Lower lobe of right lung (tissue), 2 donors: ENCODE measurements at regions not wholly inside any gene's neighbourhood (a gene's known extent, or its start where the extent isn't known, plus 50 kb on each side); places are given as distances from the start of the nearest gene placed in this dataset.

ENCODE experiments used
- ATAC-seq, 2 donors: fragments of 200-7000 bp; cut with Tn5 transposase; one replicate each; pipeline ENCODE4 v1.9.1; 2020 to 2022; ENCODE audit warnings: mild to moderate bottlenecking in 2 of 2, moderate library complexity in 2 of 2
- DNase-seq: peaks from one replicate; pipeline ENCODE4 v3.0.0-alpha.2; 2020
- H3K27ac ChIP-seq: fragments of 200-600 bp; one replicate; pipeline ENCODE4 v1.8.0; 2022
- H3K27me3 ChIP-seq: fragments of 200-600 bp; one replicate; pipeline ENCODE4 v1.8.0; 2022; ENCODE audit warnings: low read depth
- H3K36me3 ChIP-seq: fragments of 200-600 bp; one replicate; pipeline ENCODE4 v1.8.0; 2022; ENCODE audit warnings: mild to moderate bottlenecking
- H3K4me1 ChIP-seq: fragments of 200-600 bp; one replicate; pipeline ENCODE4 v1.8.0; 2022
- H3K4me3 ChIP-seq: fragments of 200-600 bp; one replicate; pipeline ENCODE4 v1.8.0; 2022; ENCODE audit warnings: mild to moderate bottlenecking
- H3K9me3 ChIP-seq: fragments of 200-600 bp; one replicate; pipeline ENCODE4 v1.8.0; 2022
- CTCF ChIP-seq: fragments of 200-600 bp; IDR thresholded peaks from one replicate; pipeline ENCODE4 v1.8.0; 2022; ENCODE audit warnings: antibody characterized with exemption, mild to moderate bottlenecking
- intact Hi-C: fragments of 100-400 bp; cut with DNase I; formaldehyde crosslinking; loops from one replicate; pipeline ENCODE4 v1.11.0; 2022
- donor health status: DM: no; HTN: yes; CAD: no; lungs with severe emphysema.

- H3K4me3 ChIP-seq = no peak overlapping the region
- no peak for DNase-seq
- H3K4me1 ChIP-seq = no peaks in the 10 kb centered on the region
- no peaks in the 10 kb centered on the region for H3K27me3 ChIP-seq
- no peaks in the 10 kb centered on the region for H3K9me3 ChIP-seq
- intact Hi-C loops = no loop called here
- ATAC-seq = peak; percentile 27 to 46
- peak; percentile 40 for TF ChIP-seq CTCF
- no peak overlapping the region for H3K27ac ChIP-seq
- no peaks in the 10 kb centered on the region for H3K36me3 ChIP-seq
These were observed 195.9 kb downstream of the CSNK2A3 start for GRCh38 chr11:11157185-11157584.

- no peaks in the 10 kb centered on the region for H3K4me1 ChIP-seq
- intact Hi-C loops = no loop called here
- no peaks in the 10 kb centered on the region for H3K9me3 ChIP-seq
- H3K36me3 ChIP-seq = no peaks in the 10 kb centered on the region
- no peak overlapping the region for H3K27ac ChIP-seq
- TF ChIP-seq CTCF = peak; percentile 44
- no peaks in the 10 kb centered on the region for H3K27me3 ChIP-seq
- ATAC-seq = peak in 1 of 2 donors; percentile 54
- no peak for DNase-seq
- H3K4me3 ChIP-seq = no peak overlapping the region
These were observed 196.9 kb downstream of the CSNK2A3 start for GRCh38 chr11:11155962-11156815.

GRCh38 chr11:11152877-11153276, 200.2 kb downstream of the CSNK2A3 start:
- TF ChIP-seq CTCF = no peak
- Histone ChIP-seq H3K27me3 (no peaks in the 10 kb centered on the region), H3K27ac (no peak overlapping the region), H3K4me1 (peaks cover 9% of the 10 kb centered on the region), H3K9me3 (no peaks in the 10 kb centered on the region), H3K36me3 (no peaks in the 10 kb centered on the region), H3K4me3 (no peak overlapping the region)
- DNase-seq (no peak), ATAC-seq (no peak)
- intact Hi-C loops = no loop called here

GRCh38 chr11:11149671-11150459, 203.2 kb downstream of the CSNK2A3 start:
- intact Hi-C loops = no loop called here
- DNase-seq (no peak), ATAC-seq (no peak)

GRCh38 chr11:11148596-11148995, 204.5 kb downstream of the CSNK2A3 start:
- DNase-seq (no peak), ATAC-seq (no peak)
- Histone ChIP-seq H3K27ac (peak overlapping the region; percentile 36), H3K4me3 (no peak overlapping the region), H3K9me3 (no peaks in the 10 kb centered on the region), H3K27me3 (no peaks in the 10 kb centered on the region), H3K4me1 (peaks cover 9% of the 10 kb centered on the region), H3K36me3 (no peaks in the 10 kb centered on the region)
- intact Hi-C loops = no loop called here
- TF ChIP-seq CTCF = no peak

More at GRCh38 chr11:11149671-11150459, 203.2 kb downstream of the CSNK2A3 start:
- Histone ChIP-seq H3K36me3 (no peaks in the 10 kb centered on the region), H3K4me3 (no peak overlapping the region), H3K4me1 (peaks cover 9% of the 10 kb centered on the region), H3K9me3 (no peaks in the 10 kb centered on the region), H3K27me3 (no peaks in the 10 kb centered on the region), H3K27ac (no peak overlapping the region)
- TF ChIP-seq CTCF = no peak
